Astrocyte (in vitro differentiated cells and primary cell): ENCODE measurements at regions not wholly inside any gene's neighbourhood (a gene's known extent, or its start where the extent isn't known, plus 50 kb on each side); places are given as distances from the start of the nearest gene placed in this dataset.

Experiments
- EZH2 ChIP-seq: IDR thresholded peaks from 2 replicates; pipeline ENCODE4 v1.6.1; 2012; ENCODE audit warnings: mild to moderate bottlenecking, low read length, inconsistent platforms; ENCODE audit not compliant: insufficient read depth
- TF ChIP-seq, protein P1 (sequence below): IDR thresholded peaks from 2 replicates; pipeline ENCODE4 v1.5.1; 2011; ENCODE audit warnings: low read depth, mild to moderate bottlenecking, inconsistent platforms, low read length, moderate library complexity; ENCODE audit not compliant: insufficient read depth

DNA sequence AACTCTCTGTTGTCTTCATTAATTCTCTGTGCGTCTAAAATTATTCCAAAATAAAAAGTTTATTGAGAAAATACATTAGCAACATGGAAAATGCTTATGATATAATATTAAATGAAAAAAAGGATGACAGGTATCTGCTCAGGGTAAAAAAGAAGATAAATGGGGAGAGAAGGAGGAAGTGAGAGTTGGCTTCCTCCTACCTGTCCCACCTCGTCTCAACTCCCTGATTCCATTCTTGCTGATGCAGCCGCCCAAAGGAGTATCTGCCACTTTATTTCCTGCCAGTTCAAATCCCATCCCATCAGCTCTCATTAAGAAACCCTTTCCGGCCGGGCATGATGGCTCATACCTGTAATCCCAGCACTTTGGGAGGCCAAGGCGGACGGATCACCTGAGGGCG lies 72.5 kb upstream of the ALOX12 start:
- TF ChIP-seq, protein P1, sequence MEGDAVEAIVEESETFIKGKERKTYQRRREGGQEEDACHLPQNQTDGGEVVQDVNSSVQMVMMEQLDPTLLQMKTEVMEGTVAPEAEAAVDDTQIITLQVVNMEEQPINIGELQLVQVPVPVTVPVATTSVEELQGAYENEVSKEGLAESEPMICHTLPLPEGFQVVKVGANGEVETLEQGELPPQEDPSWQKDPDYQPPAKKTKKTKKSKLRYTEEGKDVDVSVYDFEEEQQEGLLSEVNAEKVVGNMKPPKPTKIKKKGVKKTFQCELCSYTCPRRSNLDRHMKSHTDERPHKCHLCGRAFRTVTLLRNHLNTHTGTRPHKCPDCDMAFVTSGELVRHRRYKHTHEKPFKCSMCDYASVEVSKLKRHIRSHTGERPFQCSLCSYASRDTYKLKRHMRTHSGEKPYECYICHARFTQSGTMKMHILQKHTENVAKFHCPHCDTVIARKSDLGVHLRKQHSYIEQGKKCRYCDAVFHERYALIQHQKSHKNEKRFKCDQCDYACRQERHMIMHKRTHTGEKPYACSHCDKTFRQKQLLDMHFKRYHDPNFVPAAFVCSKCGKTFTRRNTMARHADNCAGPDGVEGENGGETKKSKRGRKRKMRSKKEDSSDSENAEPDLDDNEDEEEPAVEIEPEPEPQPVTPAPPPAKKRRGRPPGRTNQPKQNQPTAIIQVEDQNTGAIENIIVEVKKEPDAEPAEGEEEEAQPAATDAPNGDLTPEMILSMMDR: no peak
- no peak for TF ChIP-seq EZH2
